ENCODE measurements at regions not wholly inside any gene's neighbourhood (a gene's known extent, or its start where the extent isn't known, plus 50 kb on each side); places are given as distances from the start of the nearest gene placed in this dataset.

GRCh38 chr1:191140038-191140437 lies 662.4 kb upstream of the BRINP3 start:
- Histone ChIP-seq H3K9me3 (no peaks in the 10 kb centered on the region), H3K4me3 (no peak overlapping the region), H3K4me1 (ENCODE audit: low read depth) (no peaks in the 10 kb centered on the region), H3K36me3 (ENCODE audit: low read depth) (no peaks in the 10 kb centered on the region)
- ATAC-seq (no peak), DNase-seq (no peak)
- TF ChIP-seq, protein P1, sequence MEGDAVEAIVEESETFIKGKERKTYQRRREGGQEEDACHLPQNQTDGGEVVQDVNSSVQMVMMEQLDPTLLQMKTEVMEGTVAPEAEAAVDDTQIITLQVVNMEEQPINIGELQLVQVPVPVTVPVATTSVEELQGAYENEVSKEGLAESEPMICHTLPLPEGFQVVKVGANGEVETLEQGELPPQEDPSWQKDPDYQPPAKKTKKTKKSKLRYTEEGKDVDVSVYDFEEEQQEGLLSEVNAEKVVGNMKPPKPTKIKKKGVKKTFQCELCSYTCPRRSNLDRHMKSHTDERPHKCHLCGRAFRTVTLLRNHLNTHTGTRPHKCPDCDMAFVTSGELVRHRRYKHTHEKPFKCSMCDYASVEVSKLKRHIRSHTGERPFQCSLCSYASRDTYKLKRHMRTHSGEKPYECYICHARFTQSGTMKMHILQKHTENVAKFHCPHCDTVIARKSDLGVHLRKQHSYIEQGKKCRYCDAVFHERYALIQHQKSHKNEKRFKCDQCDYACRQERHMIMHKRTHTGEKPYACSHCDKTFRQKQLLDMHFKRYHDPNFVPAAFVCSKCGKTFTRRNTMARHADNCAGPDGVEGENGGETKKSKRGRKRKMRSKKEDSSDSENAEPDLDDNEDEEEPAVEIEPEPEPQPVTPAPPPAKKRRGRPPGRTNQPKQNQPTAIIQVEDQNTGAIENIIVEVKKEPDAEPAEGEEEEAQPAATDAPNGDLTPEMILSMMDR (IDR thresholded peaks at IDR 0.05): no peak
- intact Hi-C loops (cut with DNase I, micrococcal nuclease): no loop called here

- H3K36me3 ChIP-seq (ENCODE audit: low read depth): no peaks in the 10 kb centered on the region
- intact Hi-C loops (cut with DNase I, micrococcal nuclease): no loop called here
- no peaks in the 10 kb centered on the region for H3K4me1 ChIP-seq (ENCODE audit: low read depth)
- ATAC-seq (no peak), DNase-seq (no peak)
- H3K4me3 ChIP-seq: no peak overlapping the region
- H3K9me3 ChIP-seq: no peaks in the 10 kb centered on the region
- TF ChIP-seq, protein P1 (IDR thresholded peaks at IDR 0.05): no peak
These were observed 665.1 kb upstream of the BRINP3 start for GRCh38 chr1:191142748-191143147.

DNA sequence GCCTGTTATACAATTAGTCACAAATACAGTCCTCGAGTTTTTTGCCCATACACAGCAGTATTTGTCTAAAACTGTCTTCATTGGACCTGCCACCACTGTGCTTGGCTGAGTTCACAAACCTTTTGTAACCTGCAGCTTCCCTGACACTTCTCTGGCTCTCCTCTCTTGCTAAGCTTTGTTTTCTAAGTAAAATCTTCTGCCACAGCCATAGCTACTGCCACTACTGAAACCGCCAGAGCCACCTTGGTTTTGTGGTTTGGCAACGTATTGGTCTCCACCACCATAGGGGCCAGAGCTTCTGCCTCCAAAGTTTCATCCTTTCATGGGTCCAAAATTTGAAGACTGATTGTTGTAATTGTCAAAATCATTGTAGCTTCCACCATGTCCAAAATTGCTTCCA lies 668.2 kb upstream of the BRINP3 start:
- TF ChIP-seq, protein P1 (IDR thresholded peaks at IDR 0.05): no peak
- intact Hi-C loops (cut with DNase I, micrococcal nuclease): no loop called here
- no peak overlapping the region for H3K4me3 ChIP-seq

DNA sequence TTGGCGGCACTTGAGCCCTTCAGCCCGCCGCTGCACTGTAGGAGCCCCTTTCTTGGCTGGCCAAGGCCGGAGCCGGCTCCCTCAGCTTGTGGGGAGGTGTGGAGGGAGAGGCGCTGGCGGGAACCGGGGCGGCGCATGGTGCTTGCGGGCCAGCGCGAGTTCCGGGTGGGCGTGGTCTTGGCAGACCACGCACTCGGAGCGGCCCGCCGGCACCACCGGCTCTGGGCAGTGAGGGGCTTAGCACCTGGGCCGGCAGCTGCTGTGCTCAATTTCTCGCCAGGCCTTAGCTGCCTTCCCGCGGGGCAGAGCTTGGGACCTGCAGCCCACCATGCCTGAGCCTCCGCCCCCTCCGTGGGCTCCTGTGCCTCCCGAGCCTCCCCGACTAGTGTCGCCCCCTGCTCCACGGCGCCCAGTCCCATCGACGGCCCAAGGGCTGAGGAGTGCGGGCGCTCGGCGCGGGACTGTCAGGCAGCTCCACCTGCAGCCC lies 673.7 kb upstream of the BRINP3 start:
- Histone ChIP-seq H3K9me3 (no peaks in the 10 kb centered on the region), H3K36me3 (ENCODE audit: low read depth) (no peaks in the 10 kb centered on the region), H3K4me3 (no peak overlapping the region), H3K4me1 (ENCODE audit: low read depth) (no peaks in the 10 kb centered on the region)
- DNase-seq (no peak), ATAC-seq (no peak)
- TF ChIP-seq, protein P1 (IDR thresholded peaks at IDR 0.05): no peak
- intact Hi-C loops (cut with DNase I, micrococcal nuclease): no loop called here

More for the DNA sequence above, 668.2 kb upstream of the BRINP3 start:
- no peak for DNase-seq
- Histone ChIP-seq H3K9me3 (no peaks in the 10 kb centered on the region), H3K36me3 (ENCODE audit: low read depth) (no peaks in the 10 kb centered on the region), H3K4me1 (ENCODE audit: low read depth) (no peaks in the 10 kb centered on the region)
- ATAC-seq: no peak

DNA sequence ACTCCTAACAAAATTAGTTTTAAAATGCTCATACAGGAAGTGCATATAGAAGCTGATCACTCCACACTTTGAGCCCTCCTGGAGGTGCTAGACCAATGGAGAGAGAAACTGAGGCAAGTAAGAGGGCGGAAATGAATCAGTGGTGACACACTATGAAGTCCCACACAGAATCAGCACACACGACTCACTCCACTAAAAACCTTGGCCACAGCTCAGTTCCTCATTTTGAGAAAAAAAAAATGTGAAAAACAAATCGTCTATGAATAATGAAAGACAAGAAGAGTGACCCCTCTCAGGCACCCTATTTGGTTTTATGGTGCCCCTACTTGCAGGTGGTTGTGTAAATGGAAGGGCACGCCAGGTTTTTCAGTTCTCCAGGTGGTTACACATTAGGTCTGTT lies 675.1 kb upstream of the BRINP3 start:
- Histone ChIP-seq H3K9me3 (no peaks in the 10 kb centered on the region), H3K36me3 (ENCODE audit: low read depth) (no peaks in the 10 kb centered on the region), H3K4me3 (no peak overlapping the region), H3K4me1 (ENCODE audit: low read depth) (no peaks in the 10 kb centered on the region)
- intact Hi-C loops (cut with DNase I, micrococcal nuclease): no loop called here
- no peak for DNase-seq
- TF ChIP-seq, protein P1 (IDR thresholded peaks at IDR 0.05): no peak
- ATAC-seq: no peak

DNA sequence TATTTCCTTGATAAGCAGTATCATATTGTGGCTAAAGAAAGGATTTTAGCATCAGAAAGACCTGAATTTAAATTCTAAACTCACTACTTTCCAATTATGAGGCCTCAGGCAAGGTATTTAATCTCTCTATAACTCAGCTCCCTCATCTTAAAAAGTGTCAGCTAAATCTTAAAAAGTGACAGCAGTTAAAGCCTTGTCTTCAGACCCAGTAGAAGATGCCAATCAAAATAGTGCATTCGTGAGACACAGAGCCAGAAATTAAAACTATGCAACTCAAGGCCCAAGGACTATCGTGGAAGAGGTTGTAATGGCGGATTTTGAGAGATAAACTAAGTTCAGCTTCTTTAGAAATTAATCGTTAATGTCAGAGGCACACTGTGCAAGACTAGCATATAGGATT lies 677.5 kb upstream of the BRINP3 start:
- Histone ChIP-seq H3K9me3 (no peaks in the 10 kb centered on the region), H3K4me3 (no peak overlapping the region), H3K4me1 (ENCODE audit: low read depth) (no peaks in the 10 kb centered on the region), H3K36me3 (ENCODE audit: low read depth) (no peaks in the 10 kb centered on the region)
- intact Hi-C loops (cut with DNase I, micrococcal nuclease): no loop called here
- TF ChIP-seq, protein P1 (IDR thresholded peaks at IDR 0.05): no peak
- ATAC-seq (no peak), DNase-seq (no peak)
